ENCODE measurements at regions not wholly inside any gene's neighbourhood (a gene's known extent, or its start where the extent isn't known, plus 50 kb on each side); places are given as distances from the start of the nearest gene placed in this dataset.

GRCh38 chr21:16438761-16439160 lies 709.0 kb downstream of the USP25 start:
- no peak for TF ChIP-seq CTCF (conservative IDR thresholded peaks at IDR 0.05; ENCODE audit: low read depth in 2 of 2)
- no peak for TF ChIP-seq JUNB (IDR thresholded peaks at IDR 0.05; ENCODE audit: unreplicated experiment)
- no peak for TF ChIP-seq REST (IDR thresholded peaks at IDR 0.05; ENCODE audit: unreplicated experiment)
- TF ChIP-seq CREB1 (CRISPR knock-in tag; IDR thresholded peaks at IDR 0.05; ENCODE audit: low read depth): no peak
- no peak for TF ChIP-seq POLR2AphosphoS5 (IDR thresholded peaks at IDR 0.05; ENCODE audit: low read depth)
- TF ChIP-seq NANOG (IDR thresholded peaks at IDR 0.05; ENCODE audit: borderline replicate concordance): no peak
- TF ChIP-seq EZH2phosphoT487 (IDR thresholded peaks at IDR 0.05; ENCODE audit: unreplicated experiment): no peak
- no peak for TF ChIP-seq EZH2 (IDR thresholded peaks at IDR 0.05; ENCODE audit: low read depth, unreplicated experiment)
- TF ChIP-seq ZNF114 (CRISPR knock-in tag; IDR thresholded peaks at IDR 0.05): no peak
- TF ChIP-seq STAT1 (IDR thresholded peaks at IDR 0.05; ENCODE audit: unreplicated experiment): no peak
- TF ChIP-seq ZNF462 (CRISPR knock-in tag; IDR thresholded peaks at IDR 0.05): no peak
- no peak for TF ChIP-seq ZNF331 (CRISPR knock-in tag; IDR thresholded peaks at IDR 0.05; ENCODE audit: low read depth)
- TF ChIP-seq ETS1 (IDR thresholded peaks at IDR 0.05): no peak

Measured in GM23338 (cell line).